Stimulated activated naive CD8-positive, alpha-beta T cell treated with anti-CD3 and anti-CD28 coated beads, Interleukin-15, Interleukin-2, amounts not matched to agents 100 ng/mL and 50 ng/mL, for 24 hours (primary cell): ENCODE measurements at regions not wholly inside any gene's neighbourhood (a gene's known extent, or its start where the extent isn't known, plus 50 kb on each side); places are given as distances from the start of the nearest gene placed in this dataset.
A peak's percentile ranks its signal among the peaks of the same experiment; 100 is the strongest.
"Not testable (repeated sequence)": the region's sequence is repeated elsewhere in the genome, so short reads cannot be mapped to it uniquely, and the experiment has no call there.

Experiments used
- H3K27ac Mint-ChIP-seq: one replicate; pipeline ENCODE4 v1.8.0; 2021; ENCODE audit warnings: mild to moderate bottlenecking, mixed read lengths
- H3K27me3 Mint-ChIP-seq: one replicate; pipeline ENCODE4 v1.8.0; 2021; ENCODE audit warnings: mixed read lengths
- H3K36me3 Mint-ChIP-seq: one replicate; pipeline ENCODE4 v1.8.0; 2021; ENCODE audit warnings: low read depth, mixed read lengths
- H3K4me1 Mint-ChIP-seq: one replicate; pipeline ENCODE4 v1.8.0; 2021; ENCODE audit warnings: low read depth, mixed read lengths
- H3K4me3 Mint-ChIP-seq: one replicate; pipeline ENCODE4 v1.8.0; 2021; ENCODE audit warnings: mild to moderate bottlenecking, mixed read lengths
- H3K9me3 Mint-ChIP-seq: one replicate; pipeline ENCODE4 v1.8.0; 2021; ENCODE audit warnings: mixed read lengths

DNA sequence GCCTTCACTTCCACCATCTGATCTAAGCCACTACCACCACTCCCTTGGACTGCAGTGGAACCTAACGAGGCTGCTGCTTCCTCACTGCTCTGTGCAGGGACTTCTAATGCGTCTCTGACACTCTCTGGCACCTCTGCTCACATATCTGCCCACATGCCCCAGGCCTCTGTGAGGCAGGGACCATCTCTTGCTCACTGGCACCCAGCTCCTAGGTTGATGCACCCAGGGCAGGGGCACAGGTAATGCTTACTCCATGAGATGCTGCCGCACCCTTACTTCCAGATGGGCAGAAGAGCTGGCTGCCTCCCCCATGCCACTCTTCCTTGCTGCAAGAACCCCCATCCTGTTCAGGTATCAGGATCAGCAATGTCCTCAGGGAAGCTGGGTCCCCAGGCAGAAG, 294.0 kb upstream of the HS6ST1 start:
- Mint-ChIP-seq H3K36me3 (no peaks in the 10 kb centered on the region), H3K4me1 (no peaks in the 10 kb centered on the region), H3K9me3 (no peaks in the 10 kb centered on the region), H3K27me3 (no peaks in the 10 kb centered on the region), H3K27ac (no peak overlapping the region), H3K4me3 (no peak overlapping the region)

DNA sequence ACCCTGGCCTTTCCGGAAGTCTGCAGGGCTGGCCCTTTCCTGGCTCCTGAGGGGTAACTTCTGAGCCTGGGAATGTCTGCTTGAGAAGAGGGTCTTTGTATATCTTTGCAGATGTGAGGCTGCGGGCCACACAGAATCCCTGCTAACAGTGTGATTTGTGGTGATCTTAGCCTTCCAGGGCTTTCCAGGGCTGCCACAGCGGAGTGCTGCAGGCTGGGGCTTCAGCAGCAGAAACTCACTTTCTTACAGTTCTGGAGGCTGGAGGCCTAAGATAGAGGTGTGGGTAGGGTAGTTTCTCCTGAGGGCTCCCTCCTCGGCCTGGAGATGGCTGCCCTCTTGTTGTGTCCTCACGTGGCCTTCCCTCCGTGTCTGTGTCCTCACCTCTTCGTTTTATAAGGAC, 294.7 kb upstream of the HS6ST1 start:
- Mint-ChIP-seq H3K27ac (no peak overlapping the region), H3K36me3 (no peaks in the 10 kb centered on the region), H3K4me1 (no peaks in the 10 kb centered on the region), H3K9me3 (no peaks in the 10 kb centered on the region), H3K4me3 (no peak overlapping the region), H3K27me3 (no peaks in the 10 kb centered on the region)

DNA sequence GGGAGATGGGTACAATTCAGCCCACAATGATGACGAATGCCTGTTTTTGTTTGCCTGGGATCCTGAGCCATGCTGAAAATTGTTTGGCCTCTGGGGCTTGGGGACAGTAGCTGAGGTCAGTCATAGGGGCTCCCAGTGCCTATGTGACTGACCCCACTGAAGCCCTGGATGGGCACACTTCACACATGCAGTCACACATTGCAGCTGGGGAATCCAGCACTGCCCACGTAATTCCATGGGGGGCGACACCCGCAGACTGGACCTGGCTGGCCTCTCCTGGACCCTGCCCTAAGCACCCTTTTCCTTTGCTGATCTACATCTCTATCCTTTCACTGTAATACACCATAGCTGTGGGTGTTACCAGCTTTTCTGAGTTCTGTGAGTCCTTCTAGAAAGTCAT, 295.2 kb upstream of the HS6ST1 start:
- no peaks in the 10 kb centered on the region for H3K9me3 Mint-ChIP-seq
- no peak overlapping the region for H3K4me3 Mint-ChIP-seq
- no peak overlapping the region for H3K27ac Mint-ChIP-seq
- no peaks in the 10 kb centered on the region for H3K36me3 Mint-ChIP-seq
- no peaks in the 10 kb centered on the region for H3K4me1 Mint-ChIP-seq
- H3K27me3 Mint-ChIP-seq, result no peaks in the 10 kb centered on the region

DNA sequence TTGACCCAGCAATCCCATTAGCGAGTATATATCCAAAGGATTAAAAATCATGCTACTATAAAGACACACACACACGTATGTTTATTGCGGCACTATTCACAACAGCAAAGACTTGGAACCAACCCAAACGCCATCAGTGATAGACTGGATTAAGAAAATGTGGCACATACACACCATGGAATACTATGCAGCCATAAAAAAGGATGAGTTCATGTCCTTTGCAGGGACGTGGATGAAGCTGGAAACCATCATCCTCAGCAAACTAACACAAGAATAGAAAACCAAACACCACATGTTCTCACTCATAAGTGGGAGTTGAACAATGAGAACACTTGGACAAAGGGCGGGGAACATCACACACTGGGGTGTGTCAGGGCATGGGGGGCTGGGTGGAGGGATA, 296.2 kb upstream of the HS6ST1 start:
- not testable (repeated sequence) for H3K36me3 Mint-ChIP-seq, H3K9me3 Mint-ChIP-seq, H3K4me3 Mint-ChIP-seq, H3K27me3 Mint-ChIP-seq, H3K4me1 Mint-ChIP-seq, H3K27ac Mint-ChIP-seq

DNA sequence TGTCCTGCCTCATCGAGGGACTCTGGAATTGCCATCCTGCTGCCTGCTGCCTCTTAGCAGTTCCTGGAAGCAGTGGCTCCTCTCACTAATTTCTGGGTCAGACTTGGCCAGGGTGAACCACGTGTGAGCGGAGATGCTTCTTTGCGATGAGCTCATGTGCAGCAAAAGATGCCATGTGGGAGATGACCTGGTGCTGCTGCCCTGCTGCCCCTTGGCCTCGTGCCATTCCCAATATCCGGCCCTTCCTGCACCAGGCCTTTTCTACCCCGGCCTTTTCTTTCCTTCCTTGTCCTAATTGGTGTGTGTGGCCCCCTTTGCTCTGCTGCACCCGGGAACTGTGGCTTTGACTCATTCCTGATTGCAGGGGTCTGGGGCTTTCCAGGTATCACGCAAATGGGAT, 296.9 kb upstream of the HS6ST1 start:
- Mint-ChIP-seq H3K27ac (no peak overlapping the region), H3K36me3 (no peaks in the 10 kb centered on the region), H3K4me3 (no peak overlapping the region), H3K9me3 (no peaks in the 10 kb centered on the region), H3K27me3 (no peaks in the 10 kb centered on the region), H3K4me1 (no peaks in the 10 kb centered on the region)

DNA sequence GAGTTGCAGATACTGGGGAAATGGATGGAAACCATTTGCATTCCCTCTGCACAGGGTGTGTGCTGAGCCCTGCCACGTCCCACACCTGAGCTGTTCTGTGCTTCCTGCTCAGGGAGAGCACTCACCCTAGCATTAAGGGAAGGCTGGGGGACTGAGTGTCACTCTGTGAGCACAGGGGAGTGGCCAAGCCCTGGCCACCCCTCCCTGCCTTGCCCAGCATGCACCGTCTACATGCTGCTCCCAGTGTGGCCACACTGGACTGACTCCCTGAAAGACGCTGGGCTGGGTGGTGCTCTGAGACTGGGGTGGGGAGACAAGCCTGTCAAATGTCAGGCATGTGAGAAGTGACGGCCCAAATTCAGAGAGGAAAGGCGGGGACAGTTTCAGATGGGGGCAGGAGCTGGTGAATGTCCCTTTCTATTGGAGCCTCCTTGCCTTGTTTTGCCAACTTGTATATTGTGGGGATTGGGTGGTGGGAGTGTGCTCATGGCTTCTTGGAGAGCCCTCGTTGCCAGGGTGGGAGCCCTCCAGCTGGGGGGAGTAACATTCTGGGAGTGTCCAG, 298.4 kb upstream of the HS6ST1 start:
- Mint-ChIP-seq H3K9me3 (no peaks in the 10 kb centered on the region), H3K4me1 (no peaks in the 10 kb centered on the region), H3K4me3 (no peak overlapping the region), H3K27me3 (no peaks in the 10 kb centered on the region), H3K27ac (no peak overlapping the region), H3K36me3 (no peaks in the 10 kb centered on the region)

DNA sequence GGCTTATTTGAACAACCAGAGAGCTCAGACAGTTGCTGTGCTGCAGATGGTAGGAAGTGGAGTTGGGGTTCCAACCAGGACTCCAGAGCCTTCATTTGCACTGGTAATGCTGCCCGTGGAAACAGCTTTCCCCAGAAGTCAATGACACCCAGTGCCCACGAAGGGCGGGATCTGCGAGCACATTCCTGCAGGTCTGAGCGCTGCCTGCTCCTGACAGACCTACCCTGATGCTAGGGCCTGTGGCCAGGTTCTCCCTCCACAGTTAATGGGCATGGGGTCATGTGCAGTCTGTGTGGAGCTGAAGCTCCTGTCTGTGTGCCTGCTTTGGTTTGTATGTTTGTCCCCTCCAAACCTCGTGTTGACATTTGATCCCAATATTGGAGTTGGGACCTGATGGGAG, 299.0 kb upstream of the HS6ST1 start:
- Mint-ChIP-seq H3K27me3 (no peaks in the 10 kb centered on the region), H3K4me1 (no peaks in the 10 kb centered on the region), H3K27ac (no peak overlapping the region), H3K9me3 (no peaks in the 10 kb centered on the region), H3K36me3 (no peaks in the 10 kb centered on the region), H3K4me3 (no peak overlapping the region)

DNA sequence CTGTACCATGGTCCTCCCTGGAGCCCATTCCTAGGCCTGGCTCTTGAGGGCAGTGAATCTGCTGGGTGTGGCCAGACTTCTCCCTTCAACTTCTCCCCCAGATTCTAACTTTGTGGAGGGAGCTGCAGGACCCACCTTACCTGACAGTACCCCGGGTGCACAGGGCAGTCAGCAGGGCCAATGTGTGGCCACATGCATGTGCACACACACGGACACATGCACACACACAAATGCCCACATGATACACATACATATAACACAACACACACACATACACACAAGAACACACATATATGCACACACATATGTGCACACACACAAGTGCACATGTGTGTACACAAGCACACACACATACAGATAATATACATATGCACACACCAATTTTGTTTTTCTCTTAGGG, 300.0 kb upstream of the HS6ST1 start:
- H3K27ac Mint-ChIP-seq, result no peak overlapping the region
- no peak overlapping the region for H3K4me3 Mint-ChIP-seq
- H3K27me3 Mint-ChIP-seq, result no peaks in the 10 kb centered on the region
- no peaks in the 10 kb centered on the region for H3K36me3 Mint-ChIP-seq
- H3K4me1 Mint-ChIP-seq, result peaks cover under 1% of the 10 kb centered on the region
- no peaks in the 10 kb centered on the region for H3K9me3 Mint-ChIP-seq

DNA sequence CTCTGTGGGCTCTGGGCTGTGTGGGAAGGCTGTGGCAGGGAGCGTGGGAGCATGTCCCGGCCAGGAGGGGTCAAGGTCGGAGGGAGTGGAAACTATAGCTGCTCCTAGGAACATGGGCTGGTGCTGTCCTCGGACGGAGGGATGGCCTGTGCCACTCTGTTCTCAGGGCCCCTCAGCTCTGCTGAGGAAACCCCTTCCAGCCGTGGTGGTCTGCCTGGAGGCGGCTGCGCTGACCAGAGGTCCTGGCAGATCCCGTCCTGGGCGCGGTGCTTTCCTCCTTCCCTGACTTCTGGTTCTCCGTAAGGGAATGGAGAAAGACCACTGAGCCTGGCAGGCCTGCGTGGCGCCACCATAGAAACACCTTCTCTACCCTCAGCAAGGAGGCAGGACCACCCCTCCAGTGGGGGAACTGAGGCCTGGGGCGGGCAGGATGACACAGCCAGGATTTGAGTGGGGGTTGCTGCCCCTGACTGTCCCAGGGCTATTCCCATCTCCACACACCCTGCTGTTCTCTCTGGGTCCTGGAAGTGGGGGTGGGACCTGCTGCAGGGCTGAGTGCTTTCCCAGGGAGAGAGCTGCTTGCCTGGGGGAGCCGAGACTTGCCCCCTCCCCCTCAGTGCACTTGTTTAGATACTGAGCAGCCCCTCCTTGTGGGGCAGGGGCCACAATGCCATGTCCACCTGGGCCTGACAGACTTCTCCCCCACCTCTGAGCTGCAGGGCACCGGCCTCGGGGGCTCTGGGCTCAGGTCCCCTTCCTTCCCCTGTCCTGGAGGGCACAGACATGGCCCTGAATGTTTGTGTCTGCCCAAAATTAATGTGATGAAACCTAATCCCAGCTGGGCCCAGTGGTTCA, 301.0 kb upstream of the HS6ST1 start:
- Mint-ChIP-seq H3K27ac (no peak overlapping the region), H3K9me3 (no peaks in the 10 kb centered on the region), H3K4me3 (no peak overlapping the region), H3K27me3 (no peaks in the 10 kb centered on the region), H3K36me3 (no peaks in the 10 kb centered on the region), H3K4me1 (peaks cover 10% of the 10 kb centered on the region)

DNA sequence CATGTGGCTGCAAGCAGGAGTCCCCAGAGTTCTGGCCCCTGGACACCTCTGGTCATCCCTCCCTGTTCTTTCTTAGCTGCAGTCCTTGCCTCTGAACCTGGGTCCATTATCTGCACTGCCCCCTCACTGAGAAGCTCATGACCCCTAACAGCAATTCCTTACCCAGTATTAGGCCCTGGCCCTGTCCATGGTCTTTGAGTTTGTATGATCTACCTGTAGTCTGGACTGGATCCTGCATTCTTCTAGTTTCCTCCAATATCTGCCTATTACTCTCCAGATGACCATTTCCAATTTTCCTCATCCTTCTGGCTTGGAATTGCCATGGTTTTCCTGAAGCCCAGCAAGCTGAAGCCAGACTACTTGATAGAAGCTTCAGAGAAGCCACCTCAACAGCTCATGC, 302.4 kb upstream of the HS6ST1 start:
- H3K27me3 Mint-ChIP-seq, result peaks cover 2% of the 10 kb centered on the region
- no peak overlapping the region for H3K4me3 Mint-ChIP-seq
- H3K4me1 Mint-ChIP-seq, result peaks cover 12% of the 10 kb centered on the region
- H3K36me3 Mint-ChIP-seq, result no peaks in the 10 kb centered on the region
- no peak overlapping the region for H3K27ac Mint-ChIP-seq
- no peaks in the 10 kb centered on the region for H3K9me3 Mint-ChIP-seq

DNA sequence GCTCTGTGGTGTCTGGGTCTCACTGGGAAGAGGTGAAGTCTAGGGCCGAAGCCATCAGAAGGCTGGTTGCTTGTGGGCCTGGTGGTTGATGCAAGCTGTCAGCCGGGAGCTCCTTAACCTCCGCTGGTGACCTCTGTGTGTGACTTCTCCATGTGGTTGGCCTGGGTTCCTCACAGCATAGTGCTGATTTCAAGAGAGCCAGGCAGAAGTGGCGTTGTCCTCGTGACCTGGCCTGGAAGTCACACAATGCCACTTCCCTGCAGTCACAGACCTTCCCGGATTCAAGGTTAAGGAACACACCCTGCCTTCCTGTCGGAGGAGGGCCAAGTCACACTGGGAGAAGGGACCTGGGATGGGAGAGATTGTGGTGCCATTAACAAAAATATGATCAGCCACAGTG, 303.7 kb upstream of the HS6ST1 start:
- no peaks in the 10 kb centered on the region for H3K36me3 Mint-ChIP-seq
- peaks cover 12% of the 10 kb centered on the region for H3K4me1 Mint-ChIP-seq
- no peak overlapping the region for H3K27ac Mint-ChIP-seq
- H3K4me3 Mint-ChIP-seq, result no peak overlapping the region
- no peaks in the 10 kb centered on the region for H3K9me3 Mint-ChIP-seq
- H3K27me3 Mint-ChIP-seq, result peaks cover 3% of the 10 kb centered on the region

DNA sequence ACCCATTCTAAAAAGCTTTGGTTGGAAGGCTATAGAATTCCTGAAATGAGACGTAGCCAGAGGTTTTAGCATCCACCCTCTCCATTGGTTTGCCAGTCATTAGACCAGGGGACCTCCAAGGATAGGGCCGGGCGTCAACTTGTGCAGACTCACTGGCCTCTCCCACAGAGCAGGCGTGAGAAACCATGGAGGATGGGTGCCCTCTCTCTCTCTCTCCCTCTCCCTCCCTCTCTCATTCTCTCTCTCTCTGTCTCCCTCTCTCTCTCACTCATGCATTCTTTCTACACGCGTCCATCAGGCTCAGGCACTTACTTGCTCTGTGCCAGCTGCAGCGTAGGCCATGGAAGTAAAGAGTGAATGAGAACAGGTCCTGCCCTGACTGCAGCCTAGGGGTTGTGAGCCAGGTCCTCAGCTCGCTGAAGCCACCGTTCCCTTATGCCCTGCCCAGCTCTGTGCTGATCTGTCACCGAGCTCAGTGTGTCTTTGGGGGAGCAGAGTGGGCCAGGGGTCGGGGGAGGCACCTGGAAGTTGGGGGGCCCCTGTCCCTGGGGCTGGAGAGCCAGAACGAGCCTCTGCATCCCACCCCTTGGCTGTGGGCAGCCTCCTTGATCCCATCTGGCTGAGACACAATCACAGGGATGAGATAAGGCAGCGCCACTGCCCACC, 304.4 kb upstream of the HS6ST1 start:
- Mint-ChIP-seq H3K4me3 (no peak overlapping the region), H3K27me3 (peaks cover 3% of the 10 kb centered on the region), H3K27ac (no peak overlapping the region)

DNA sequence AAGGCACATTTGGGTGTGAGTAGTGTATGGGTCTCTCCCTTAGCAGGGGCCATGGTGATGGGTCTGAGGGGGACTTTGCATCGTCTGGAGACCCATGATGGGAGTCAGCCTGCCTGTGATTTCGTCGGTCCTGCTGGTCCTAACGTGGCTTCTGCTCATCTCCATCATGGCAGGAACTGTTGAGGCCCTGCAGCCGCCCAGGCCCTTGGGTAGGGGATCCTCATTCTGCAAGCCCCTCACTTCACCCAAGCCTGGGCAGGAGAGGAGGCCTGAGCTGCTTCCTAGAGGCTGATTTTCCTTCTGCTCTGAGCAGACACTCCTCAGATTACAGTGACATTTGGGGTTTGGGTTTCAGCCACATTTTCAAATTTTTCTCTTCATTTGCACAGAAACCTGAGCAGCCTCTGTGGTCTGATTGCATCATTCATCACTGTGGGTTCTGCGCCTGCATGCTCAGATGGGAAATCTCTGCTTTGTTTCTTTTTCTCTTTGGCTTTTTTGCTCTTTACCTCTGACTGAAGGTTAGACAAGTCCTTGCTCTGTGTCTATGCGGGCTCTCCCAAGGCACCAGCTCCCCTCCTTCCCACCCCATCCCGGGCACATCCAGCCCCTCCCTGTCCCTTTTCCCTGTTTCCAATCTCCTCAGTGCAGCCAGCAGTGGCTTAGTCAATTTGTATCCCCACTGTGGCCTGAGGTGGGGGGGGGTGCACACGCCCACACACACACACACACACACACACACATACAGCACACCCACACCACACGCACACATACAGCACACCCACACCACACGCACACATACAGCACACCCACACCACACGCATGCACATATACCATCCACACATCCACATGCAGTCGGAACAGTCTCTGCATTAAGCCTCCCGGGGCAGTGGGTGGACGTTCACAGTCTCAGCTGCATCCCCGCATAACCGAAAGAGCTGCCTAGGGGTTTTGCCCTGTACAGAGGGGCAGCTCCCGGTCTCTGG, 305.4 kb upstream of the HS6ST1 start:
- Mint-ChIP-seq H3K9me3 (no peaks in the 10 kb centered on the region), H3K36me3 (no peaks in the 10 kb centered on the region), H3K27me3 (peaks cover 3% of the 10 kb centered on the region), H3K4me3 (no peak overlapping the region), H3K4me1 (peaks cover 12% of the 10 kb centered on the region), H3K27ac (peak overlapping the region; percentile 75)

More for the DNA sequence above, 304.4 kb upstream of the HS6ST1 start:
- H3K36me3 Mint-ChIP-seq, result no peaks in the 10 kb centered on the region
- H3K9me3 Mint-ChIP-seq, result no peaks in the 10 kb centered on the region
- H3K4me1 Mint-ChIP-seq, result peaks cover 12% of the 10 kb centered on the region

DNA sequence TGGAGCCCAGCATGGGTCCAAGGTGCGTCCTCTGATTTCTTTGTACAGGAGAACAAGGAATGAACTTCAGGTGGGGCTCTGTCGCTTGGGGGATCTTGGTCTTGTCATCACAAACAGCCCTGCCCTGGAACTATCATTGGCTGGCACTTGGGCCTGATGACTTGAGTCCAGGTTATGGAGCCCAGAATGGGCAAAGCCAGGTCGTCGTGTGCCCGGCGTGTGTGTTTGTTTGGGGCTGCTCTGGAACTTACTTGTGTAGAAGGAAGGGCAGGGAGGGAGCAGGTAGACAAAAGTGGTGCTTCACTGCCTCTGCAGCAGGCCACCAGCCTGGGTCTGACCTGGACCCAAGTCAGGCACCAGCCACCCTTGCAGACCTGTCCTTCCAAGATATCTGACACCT, 306.3 kb upstream of the HS6ST1 start:
- H3K4me1 Mint-ChIP-seq, result peaks cover 12% of the 10 kb centered on the region
- H3K36me3 Mint-ChIP-seq, result no peaks in the 10 kb centered on the region
- no peak overlapping the region for H3K4me3 Mint-ChIP-seq
- peaks cover 3% of the 10 kb centered on the region for H3K27me3 Mint-ChIP-seq
- no peaks in the 10 kb centered on the region for H3K9me3 Mint-ChIP-seq
- no peak overlapping the region for H3K27ac Mint-ChIP-seq

DNA sequence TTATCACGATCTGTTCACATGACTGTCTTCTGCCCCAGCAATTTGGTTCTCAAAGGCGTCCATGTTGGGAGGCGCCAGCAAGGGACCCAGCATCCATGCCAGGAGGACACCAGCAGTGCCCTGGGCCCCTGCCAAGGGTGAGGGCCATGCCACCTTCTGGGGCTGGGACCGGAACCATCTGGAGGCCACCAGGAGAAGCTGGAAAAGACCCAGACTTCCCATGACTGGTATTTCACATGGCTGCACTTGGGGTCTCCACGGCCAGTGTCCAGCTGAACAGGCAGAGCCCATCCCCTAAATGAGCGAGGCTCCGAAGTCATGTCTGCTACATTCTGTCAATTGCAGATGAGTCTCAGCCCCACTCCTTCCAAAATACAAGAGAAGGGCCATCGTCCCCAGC, 306.8 kb upstream of the HS6ST1 start:
- peaks cover 3% of the 10 kb centered on the region for H3K27me3 Mint-ChIP-seq
- H3K4me1 Mint-ChIP-seq, result peaks cover 12% of the 10 kb centered on the region
- no peaks in the 10 kb centered on the region for H3K36me3 Mint-ChIP-seq
- no peak overlapping the region for H3K4me3 Mint-ChIP-seq
- H3K9me3 Mint-ChIP-seq, result no peaks in the 10 kb centered on the region
- no peak overlapping the region for H3K27ac Mint-ChIP-seq
